GM12878 (cell line): ENCODE measurements at regions not wholly inside any gene's neighbourhood (a gene's known extent, or its start where the extent isn't known, plus 50 kb on each side); places are given as distances from the start of the nearest gene placed in this dataset.

Experiments used
- CTCF ChIP-seq, 3 experiments: IDR thresholded peaks in 2 of 3; conservative IDR thresholded peaks in 1 of 3; 2 replicates each; pipeline ENCODE4 v1.5.1; 2011; ENCODE audit warnings: low read depth in 3 of 3, low read length in 3 of 3, mild to moderate bottlenecking in 3 of 3, control low read depth in 2 of 3, moderate library complexity in 2 of 3, inconsistent platforms in 1 of 3, mixed read lengths in 1 of 3; ENCODE audit not compliant: control insufficient read depth in 2 of 3, insufficient read depth in 1 of 3; ENCODE audit errors: extremely low read depth in 1 of 3
- FOXK2 ChIP-seq: fragments of 450-650 bp; IDR thresholded peaks from 2 replicates; pipeline ENCODE4 v1.6.1; 2017; ENCODE audit warnings: mild to moderate bottlenecking, moderate library complexity
- KDM1A ChIP-seq: fragments of 200-600 bp; sonication (generic); IDR thresholded peaks from 2 replicates; pipeline ENCODE4 v1.6.1; 2016; ENCODE audit warnings: borderline replicate concordance
- MEF2A ChIP-seq: IDR thresholded peaks from 2 replicates; pipeline ENCODE4 v1.6.1; 2011; ENCODE audit warnings: low read depth, mild to moderate bottlenecking, low read length, moderate library complexity; ENCODE audit not compliant: insufficient read depth
- PKNOX1 ChIP-seq: fragments of 450-650 bp; IDR thresholded peaks from 2 replicates; pipeline ENCODE4 v1.6.1; 2016; ENCODE audit warnings: mild to moderate bottlenecking
- POLR2A ChIP-seq: IDR thresholded peaks from 2 replicates; pipeline ENCODE4 v1.6.1; 2011; ENCODE audit warnings: low read depth, mild to moderate bottlenecking, low read length
- TAF1 ChIP-seq: IDR thresholded peaks from 2 replicates; pipeline ENCODE4 v1.6.1; 2011; ENCODE audit warnings: mild to moderate bottlenecking, low read depth, low read length, borderline replicate concordance

- TF ChIP-seq CTCF (IDR thresholded peaks at IDR 0.05 in 2 of 3, conservative IDR thresholded peaks at IDR 0.05 in 1 of 3; ENCODE audit: control insufficient read depth in 2 of 3, extremely low read depth in 1 of 3, insufficient read depth in 1 of 3, low read depth in 3 of 3, low read length in 3 of 3) (no peak), KDM1A (no peak), MEF2A (no peak), POLR2A (no peak), TAF1 (no peak), PKNOX1 (no peak), FOXK2 (no peak)
Observed at GRCh38 chr4:164613792-164614191, 140.1 kb upstream of the SMIM31 start.
